GM21737 (cell line): ENCODE measurements at regions not wholly inside any gene's neighbourhood (a gene's known extent, or its start where the extent isn't known, plus 50 kb on each side); places are given as distances from the start of the nearest gene placed in this dataset.

ENCODE experiments used
- ATAC-seq: cut with Tn5 transposase; IDR thresholded peaks from one replicate; pipeline ENCODE4 v1.9.1; 2021; ENCODE audit warnings: mild to moderate bottlenecking, moderate library complexity; ENCODE audit not compliant: unreplicated experiment

DNA sequence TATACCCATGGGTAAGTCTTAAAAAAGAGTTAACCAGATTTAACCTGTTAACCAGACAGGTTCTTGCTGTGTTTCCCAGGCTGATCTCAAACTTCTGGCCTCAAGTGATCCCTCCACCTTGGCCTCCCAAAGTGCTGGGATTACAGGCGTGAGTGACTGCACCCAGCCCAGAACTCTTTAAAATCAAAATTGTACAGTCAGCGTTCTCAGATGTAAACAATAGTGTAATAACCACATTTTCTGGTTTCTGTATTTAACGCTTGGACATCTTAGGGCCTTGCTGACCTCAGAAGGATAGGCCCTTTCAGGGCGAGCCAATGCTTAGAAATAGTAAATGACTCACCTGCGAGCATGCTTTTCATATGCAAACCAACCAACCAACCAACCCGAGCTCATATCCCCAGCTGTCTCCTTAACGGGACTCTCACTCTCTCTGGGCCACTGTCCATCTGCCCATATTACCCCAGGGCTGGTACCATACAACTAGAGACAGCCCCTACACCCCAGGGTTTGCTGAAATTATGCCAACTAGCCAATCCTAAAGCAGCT lies 415.0 kb upstream of the XYLT1 start:
- ATAC-seq, result no peak

GRCh38 chr16:17877821-17878360 lies 407.1 kb upstream of the XYLT1 start:
- ATAC-seq, result no peak

- no peak for ATAC-seq
Measured at GRCh38 chr16:17866996-17867395, 396.2 kb upstream of the XYLT1 start.

DNA sequence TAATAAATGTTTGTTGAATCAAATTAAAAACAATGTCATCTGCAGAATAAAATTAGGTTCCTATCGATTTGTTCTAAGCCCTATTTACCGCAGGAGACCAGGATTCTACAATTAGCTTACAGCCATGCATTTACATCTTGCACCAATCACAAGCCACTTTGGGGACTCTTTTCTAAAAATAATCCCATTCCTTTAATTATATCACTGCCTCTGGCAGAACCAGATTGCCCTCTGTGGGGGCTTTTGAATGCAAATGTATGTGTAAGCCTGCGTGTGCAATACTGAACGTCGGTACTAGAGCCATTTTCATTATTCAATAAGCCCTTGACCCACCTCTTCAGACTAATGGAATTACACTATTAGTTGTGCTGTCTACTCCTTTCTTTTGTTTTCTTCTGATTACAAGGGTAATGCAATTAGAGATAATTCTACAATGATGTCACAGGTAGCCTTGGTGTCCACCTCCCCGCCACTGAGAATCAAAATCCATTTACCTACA lies 391.3 kb upstream of the XYLT1 start:
- ATAC-seq, result no peak

- ATAC-seq, result no peak
Measured at GRCh38 chr16:17858061-17858460, 387.3 kb upstream of the XYLT1 start.

- ATAC-seq, result no peak
Measured at GRCh38 chr16:17853958-17854357, 383.2 kb upstream of the XYLT1 start.

GRCh38 chr16:17852977-17853702 lies 382.4 kb upstream of the XYLT1 start:
- no peak for ATAC-seq

DNA sequence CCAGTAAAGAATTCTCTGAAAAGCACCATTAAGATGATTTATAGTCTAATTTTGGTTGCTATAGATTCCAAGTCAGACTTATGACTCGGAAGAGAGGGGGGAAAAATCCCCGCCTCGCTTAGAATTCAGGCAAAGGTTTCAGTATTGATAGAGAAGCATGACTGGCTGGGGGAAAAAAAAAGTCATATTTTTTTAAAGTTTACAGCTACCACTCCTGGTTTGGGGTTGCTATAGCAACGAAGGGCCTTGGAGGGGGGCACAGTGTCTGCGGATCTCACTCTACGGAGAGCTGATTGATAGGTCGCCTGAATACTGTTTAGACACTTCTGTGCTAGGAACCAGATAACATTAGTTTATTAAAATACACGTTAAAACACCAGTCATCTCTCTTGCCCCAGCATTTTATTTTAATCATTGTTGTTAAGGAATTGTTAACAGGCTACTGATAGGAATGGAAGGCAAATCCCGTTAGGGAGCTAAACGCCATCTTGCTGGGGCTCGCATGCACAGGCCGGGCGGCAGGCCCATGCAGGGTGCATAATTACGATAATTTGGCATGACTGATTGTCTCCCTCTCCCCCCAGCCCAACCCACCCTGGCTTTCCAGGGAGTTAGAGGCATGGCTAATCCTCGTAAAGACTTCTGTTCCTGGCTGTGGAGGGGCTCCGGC lies 380.0 kb upstream of the XYLT1 start:
- no peak for ATAC-seq

DNA sequence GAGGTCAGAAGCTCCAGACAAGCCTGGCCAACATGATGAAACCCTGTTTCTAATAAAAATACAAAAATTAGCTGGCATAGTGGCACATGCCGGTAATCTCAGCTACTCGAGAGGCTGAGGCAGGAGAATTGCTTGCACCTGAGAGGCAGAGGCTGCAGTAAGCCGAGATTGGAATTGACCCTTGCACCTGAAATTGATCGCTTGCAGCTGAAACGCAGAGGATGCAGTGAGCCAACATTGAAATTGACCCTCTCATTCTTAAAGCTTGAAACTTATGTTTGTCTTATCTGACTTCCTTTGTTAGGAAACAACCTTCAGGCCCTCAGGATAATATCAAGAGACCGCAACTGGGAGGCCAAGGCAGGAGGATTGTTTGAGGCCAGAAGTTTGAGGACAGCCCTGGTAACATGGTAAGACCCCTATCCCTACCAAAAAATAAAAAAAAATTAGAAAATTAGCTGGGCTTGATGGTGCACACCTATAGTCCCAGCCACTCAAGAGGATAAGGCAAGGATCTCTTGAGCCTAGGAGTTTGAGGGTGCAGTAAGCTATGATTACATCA lies 376.6 kb upstream of the XYLT1 start:
- no peak for ATAC-seq

DNA sequence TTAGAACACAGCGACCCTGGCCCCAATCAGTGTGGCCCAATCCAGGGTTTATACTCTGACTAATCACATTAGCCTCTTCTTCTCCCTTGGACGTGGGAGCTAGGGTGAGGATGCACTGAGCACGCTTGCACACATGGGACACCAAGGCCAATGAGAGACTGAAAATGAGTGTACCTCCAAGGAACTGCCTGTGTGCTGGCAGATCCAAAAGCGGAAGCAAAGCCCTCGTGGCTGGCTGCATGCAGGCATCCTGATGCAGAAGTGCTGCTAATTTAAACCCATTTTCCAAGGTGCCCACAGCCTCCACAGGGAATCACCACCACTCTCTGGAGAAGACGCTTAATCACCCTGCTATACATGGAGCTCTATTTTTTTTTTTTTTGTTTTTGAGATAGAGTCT lies 375.3 kb upstream of the XYLT1 start:
- ATAC-seq, result no peak

DNA sequence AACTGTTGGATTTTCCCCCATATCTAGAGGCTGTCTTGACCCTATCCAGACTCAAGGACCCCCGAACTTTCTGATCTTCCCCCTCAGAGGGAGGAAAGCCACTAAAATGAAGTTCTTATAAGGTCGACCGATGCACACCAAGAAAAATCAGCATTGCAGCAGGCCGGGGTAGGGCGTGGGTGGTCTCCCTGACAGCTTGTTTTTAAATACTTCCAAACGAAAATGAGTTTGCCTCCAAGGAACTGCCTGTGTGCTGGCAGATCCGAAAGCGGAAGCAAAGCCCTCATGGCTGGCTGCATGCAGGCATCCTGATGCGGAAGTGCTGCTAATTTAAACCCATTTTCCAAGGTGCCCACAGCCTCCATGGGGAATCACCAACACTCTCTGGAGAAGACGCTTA lies 374.3 kb upstream of the XYLT1 start:
- no peak for ATAC-seq

DNA sequence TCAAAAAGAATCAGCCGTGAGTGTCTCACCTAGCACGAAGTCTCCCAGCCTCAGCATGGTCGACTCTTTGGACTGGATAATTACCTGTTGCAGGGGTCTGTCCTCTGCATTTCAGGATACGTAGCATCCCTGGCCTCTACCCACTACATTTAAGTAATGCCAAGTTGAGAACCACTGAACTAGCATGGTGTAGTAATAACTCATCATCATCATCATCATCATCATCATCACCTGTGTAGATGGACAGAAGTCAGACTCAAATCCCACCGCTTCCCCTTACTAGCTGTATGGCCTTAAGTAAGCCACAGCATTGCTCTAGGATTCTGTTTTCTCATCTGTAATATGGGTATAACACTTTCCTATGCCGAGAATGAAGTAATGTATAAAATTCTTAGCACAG lies 373.1 kb upstream of the XYLT1 start:
- ATAC-seq, result no peak

DNA sequence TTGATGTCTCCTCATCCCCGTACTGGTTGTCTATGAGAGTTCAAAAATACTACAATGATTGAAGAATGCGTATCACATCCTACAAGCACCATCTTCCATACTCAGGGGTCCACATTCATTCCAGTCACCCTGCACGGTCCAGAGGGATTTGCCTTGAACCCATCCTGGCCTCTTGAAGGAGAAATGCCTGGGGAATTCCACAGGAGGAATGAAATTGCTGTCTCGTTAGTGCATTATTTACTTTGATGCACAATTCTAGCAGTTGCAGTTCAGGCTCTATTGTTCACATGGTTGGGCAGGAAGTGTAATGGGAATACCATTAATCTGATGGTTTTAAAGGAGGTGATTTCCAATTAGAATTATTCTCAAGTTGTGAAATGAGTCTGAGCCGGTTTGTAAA lies 369.1 kb upstream of the XYLT1 start:
- no peak for ATAC-seq

GRCh38 chr16:17839272-17839671 lies 368.5 kb upstream of the XYLT1 start:
- no peak for ATAC-seq

DNA sequence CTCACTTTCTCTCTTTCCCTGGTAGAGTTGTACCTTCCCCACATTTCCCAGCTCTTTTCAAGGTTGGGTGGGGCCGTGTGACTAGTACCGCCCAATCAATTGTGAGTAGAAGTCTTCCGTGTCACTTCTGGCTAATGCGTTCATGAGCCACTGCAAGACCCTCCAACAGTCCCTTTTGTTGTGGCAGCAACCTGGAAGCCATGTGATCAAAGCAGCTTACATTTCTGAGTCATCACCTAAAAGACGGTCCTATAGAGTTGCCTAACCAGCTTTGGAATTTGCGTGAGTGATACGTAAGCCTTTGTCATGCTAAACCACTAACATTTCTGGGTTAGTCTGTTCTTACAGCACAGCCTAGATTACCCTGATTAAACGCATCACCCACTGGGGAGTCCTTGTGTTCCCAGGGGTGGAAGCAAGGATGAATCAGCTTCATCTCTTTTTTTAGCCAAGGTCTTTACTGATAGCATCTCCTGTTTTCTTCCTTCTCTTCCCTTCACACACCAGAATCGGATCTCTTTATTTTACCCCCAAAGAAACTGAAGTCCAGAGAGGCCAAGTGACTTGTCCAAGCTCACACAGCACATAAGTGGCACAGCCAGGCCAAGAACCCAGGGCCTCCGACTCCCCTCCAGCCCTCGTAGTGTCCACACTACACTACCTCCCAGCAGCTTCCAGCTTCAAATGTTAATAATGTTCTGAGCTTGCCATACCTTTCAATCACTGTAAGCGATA lies 366.3 kb upstream of the XYLT1 start:
- ATAC-seq, result no peak

DNA sequence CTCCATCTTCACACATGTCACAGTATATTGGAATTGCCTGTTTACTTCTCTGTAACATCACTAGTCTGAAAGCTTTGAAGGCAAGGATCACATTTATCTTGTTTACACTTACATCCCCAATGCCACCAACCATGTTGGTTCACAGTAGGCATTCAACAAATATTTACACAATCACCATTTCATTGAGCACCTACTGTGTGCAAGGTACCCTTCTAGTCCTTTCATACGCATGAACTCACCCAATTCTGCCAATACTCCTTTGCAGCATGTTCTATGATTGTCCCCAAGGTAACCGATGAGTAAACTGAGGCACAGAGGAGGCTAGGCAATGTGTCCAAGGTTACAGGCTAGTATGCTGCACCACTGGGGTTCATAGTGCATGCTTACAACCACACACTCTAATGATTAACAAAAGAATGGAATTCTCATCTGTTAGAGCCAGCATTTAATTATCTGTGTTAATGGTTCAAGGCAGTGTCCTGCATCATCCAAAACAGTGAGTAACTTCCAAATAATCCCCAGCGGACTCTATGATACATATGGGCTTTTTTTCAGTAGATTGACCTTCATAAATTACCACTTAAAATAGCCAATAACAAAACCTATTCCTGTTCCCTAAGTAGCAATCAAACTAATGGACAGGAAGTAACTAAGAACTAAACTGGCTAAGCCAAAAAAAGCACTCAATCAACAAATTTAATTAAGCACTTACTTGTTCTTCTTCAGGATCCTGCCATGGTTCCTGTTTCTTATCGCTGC lies 364.5 kb upstream of the XYLT1 start:
- ATAC-seq, result no peak

- ATAC-seq, result no peak
Measured at GRCh38 chr16:17832738-17833137, 362.0 kb upstream of the XYLT1 start.

DNA sequence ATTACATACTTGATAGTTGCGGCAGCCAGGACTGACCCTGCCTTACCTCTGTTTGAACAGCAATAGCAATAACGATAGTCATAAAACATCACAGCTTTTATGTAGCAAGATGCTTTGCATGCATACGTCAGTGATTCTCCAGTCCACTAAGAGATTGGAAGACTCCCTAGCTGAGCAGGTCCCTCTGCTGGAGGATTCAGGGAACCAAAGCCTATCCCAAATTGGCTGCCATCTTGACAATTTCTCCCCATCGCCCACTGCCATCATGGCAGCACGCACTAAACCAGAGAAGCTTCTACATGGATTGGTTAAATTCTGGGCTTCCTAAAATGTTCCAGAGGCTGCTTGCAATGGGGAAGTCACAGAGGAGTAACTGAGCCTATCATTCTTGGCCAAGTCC lies 360.6 kb upstream of the XYLT1 start:
- ATAC-seq, result no peak

GRCh38 chr16:17830651-17831050 lies 359.9 kb upstream of the XYLT1 start:
- no peak for ATAC-seq

DNA sequence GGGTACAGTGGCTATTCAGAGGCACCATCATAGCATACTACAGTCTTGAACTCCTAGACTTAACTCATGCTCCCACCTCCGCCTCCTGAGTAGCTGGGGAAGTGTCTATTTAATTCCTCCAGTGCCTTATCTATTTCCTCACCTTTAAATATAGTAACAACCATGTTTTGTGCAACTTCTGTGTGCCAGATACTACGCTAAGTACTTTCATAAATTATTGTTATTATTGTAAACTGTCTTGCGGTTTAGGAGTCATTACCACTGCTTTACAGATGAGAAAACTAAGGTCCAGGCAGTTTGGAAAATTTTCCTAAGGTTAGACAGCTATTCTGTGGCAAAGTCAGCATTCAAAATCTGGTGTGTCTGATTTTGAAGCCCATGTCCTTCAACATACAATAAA lies 359.1 kb upstream of the XYLT1 start:
- ATAC-seq, result no peak
